B cell (primary cell): ENCODE measurements at regions not wholly inside any gene's neighbourhood (a gene's known extent, or its start where the extent isn't known, plus 50 kb on each side); places are given as distances from the start of the nearest gene placed in this dataset.

ENCODE experiments used
- ATAC-seq: fragments of 200-7000 bp; cut with Tn5 transposase; one replicate; pipeline ENCODE4 v1.10.0; 2021; ENCODE audit warnings: low read depth, mild to moderate bottlenecking, moderate number of reproducible peaks, moderate library complexity
- CTCF ChIA-PET: fragments of 350-600 bp; sonication (Branson Sonifier 250); formaldehyde crosslinking; loops from one replicate; lab custom pipeline; 2021; ENCODE audit warnings: antibody characterized with exemption, inconsistent platforms; lab: Charles Lee
- POLR2A ChIA-PET: fragments of 350-600 bp; sonication (Branson Sonifier 250); formaldehyde crosslinking; loops from one replicate; lab custom pipeline; 2021; ENCODE audit warnings: antibody characterized with exemption; lab: Charles Lee
- DNase-seq: peaks from one replicate; pipeline ENCODE4 v3.0.0; 2013
- H2AFZ ChIP-seq: 2 replicates; pipeline ENCODE4 v1.6.1; 2012; ENCODE audit warnings: mild to moderate bottlenecking, low read depth, low read length; ENCODE audit not compliant: insufficient read depth, poor library complexity, severe bottlenecking
- H3K27ac ChIP-seq, 2 donors: 1 replicate in 1 of 2; 2 replicates in 1 of 2; pipeline ENCODE4 v1.5.1; 2012 to 2013; ENCODE audit warnings: low read length in 2 of 2, mild to moderate bottlenecking in 2 of 2, moderate library complexity in 1 of 2
- H3K27me3 ChIP-seq, 4 experiments: fragments of 200-600 bp in 1 of 4; sonication (generic) in 1 of 4; replicated peaks in 1 of 4; 1 replicate in 2 of 4; 2 replicates in 2 of 4; pipeline versions ENCODE4 v1.6.1 to v1.7.0; 2013 to 2016; ENCODE audit warnings: low read length in 3 of 4, mild to moderate bottlenecking in 2 of 4, mixed read lengths in 1 of 4, moderate library complexity in 1 of 4; ENCODE audit not compliant: insufficient read depth in 4 of 4, control insufficient read depth in 3 of 4; ENCODE audit errors: control extremely low read depth in 1 of 4
- H3K36me3 ChIP-seq, 2 experiments: replicated peaks in 1 of 2; 1 replicate in 1 of 2; 2 replicates in 1 of 2; pipeline versions ENCODE4 v1.6.1 to v1.7.1; 2013; ENCODE audit warnings: low read length in 1 of 2; ENCODE audit not compliant: insufficient read depth in 2 of 2, control insufficient read depth in 1 of 2; ENCODE audit errors: control extremely low read depth in 1 of 2, extremely low read depth in 1 of 2
- H3K4me1 ChIP-seq, 2 donors: fragments of 200-600 bp in 1 of 2; sonication (generic) in 1 of 2; 1 replicate in 1 of 2; 2 replicates in 1 of 2; pipeline versions ENCODE4 v1.5.1 to v1.6.1; 2013 to 2017; ENCODE audit warnings: low read length in 2 of 2; ENCODE audit not compliant: control insufficient read depth in 2 of 2, insufficient read depth in 2 of 2
- H3K4me2 ChIP-seq: replicated peaks from 2 replicates; pipeline ENCODE3; 2012; ENCODE audit warnings: mild to moderate bottlenecking, low read depth, low read length; ENCODE audit not compliant: poor library complexity, severe bottlenecking
- H3K4me3 ChIP-seq, 5 experiments: fragments of 200-600 bp in 1 of 5; sonication (generic) in 1 of 5; 1 replicate in 3 of 5; 2 replicates in 2 of 5; pipeline versions ENCODE4 v1.5.1 to v1.7.0; 2011 to 2016; ENCODE audit warnings: low read length in 4 of 5, mild to moderate bottlenecking in 4 of 5, low read depth in 2 of 5, control low read depth in 1 of 5, moderate library complexity in 1 of 5; ENCODE audit not compliant: insufficient read depth in 1 of 5; ENCODE audit errors: control extremely low read depth in 1 of 5, extremely low read depth in 1 of 5
- H3K79me2 ChIP-seq: fragments of 200-600 bp; sonication (generic); one replicate; pipeline ENCODE4 v1.6.0; 2016; ENCODE audit warnings: low read length; ENCODE audit not compliant: control insufficient read depth, insufficient read depth
- H3K9ac ChIP-seq: fragments of 200-600 bp; sonication (generic); 2 replicates; pipeline ENCODE4 v1.6.1; 2017; ENCODE audit warnings: mild to moderate bottlenecking, low read length, moderate library complexity
- H3K9me3 ChIP-seq, 3 donors: one replicate each; pipeline versions ENCODE4 v1.6.1 to v1.7.1; 2013; ENCODE audit warnings: low read length in 2 of 3; ENCODE audit not compliant: control insufficient read depth in 2 of 3, insufficient read depth in 1 of 3; ENCODE audit errors: control extremely low read depth in 1 of 3
- H4K20me1 ChIP-seq: 2 replicates; pipeline ENCODE4 v1.6.0; 2012; ENCODE audit warnings: mild to moderate bottlenecking, low read length; ENCODE audit not compliant: insufficient read depth, control insufficient read depth, poor library complexity, severe bottlenecking
- H3K27ac Mint-ChIP-seq: one replicate; pipeline ENCODE4 v1.8.0; 2021; ENCODE audit warnings: mixed read lengths
- H3K27me3 Mint-ChIP-seq: one replicate; pipeline ENCODE4 v1.8.0; 2021; ENCODE audit warnings: mixed read lengths
- H3K4me1 Mint-ChIP-seq: one replicate; pipeline ENCODE4 v1.8.0; 2021; ENCODE audit warnings: mixed read lengths
- H3K4me3 Mint-ChIP-seq: one replicate; pipeline ENCODE4 v1.8.0; 2021; ENCODE audit warnings: mixed read lengths
- H3K9me3 Mint-ChIP-seq: one replicate; pipeline ENCODE4 v1.8.0; 2022; ENCODE audit warnings: mixed read lengths; ENCODE audit not compliant: insufficient read depth
- EZH2 ChIP-seq: IDR thresholded peaks from 2 replicates; pipeline ENCODE4 v1.6.1; 2012; ENCODE audit warnings: borderline replicate concordance, low read depth, mild to moderate bottlenecking, moderate library complexity, low read length; ENCODE audit not compliant: insufficient read depth, poor library complexity, severe bottlenecking
- WGBS: methylation state at CpG from one replicate; pipeline ENCODE4 v1.1.5; 2013; ENCODE audit warnings: missing lambda C conversion rate; ENCODE audit not compliant: insufficient coverage; 5-methylcytosine and 5-hydroxymethylcytosine counted together
- intact Hi-C: fragments of 100-400 bp; cut with micrococcal nuclease; formaldehyde crosslinking; loops from one replicate; pipeline ENCODE4 v1.10.0; 2022
- TF ChIP-seq, protein P1 (sequence below): fragments of 200-600 bp; IDR thresholded peaks from one replicate; pipeline ENCODE4 v1.8.0; 2022; ENCODE audit warnings: antibody characterized with exemption, mild to moderate bottlenecking

DNA sequence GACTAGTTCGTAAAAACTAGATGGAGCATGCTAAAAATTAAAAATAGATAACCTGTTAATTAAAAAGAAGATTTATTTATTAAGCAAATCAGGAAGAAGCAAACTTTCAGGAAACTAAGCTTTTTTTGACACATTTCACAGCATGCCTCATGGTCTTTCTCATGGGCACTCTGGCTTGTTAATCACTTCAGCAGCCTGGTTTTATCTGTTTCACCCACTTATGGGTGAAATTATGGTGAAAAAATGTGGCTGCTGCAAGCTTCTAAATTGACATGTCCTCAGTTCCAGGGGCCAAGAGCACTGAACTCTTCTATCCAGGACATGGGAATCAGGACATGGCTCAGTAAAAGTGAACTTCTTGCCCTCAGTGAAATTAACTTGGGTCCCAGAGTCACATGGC lies 468.6 kb upstream of the SYT1 start:
- intact Hi-C loops = no loop called here
- POLR2A ChIA-PET = no interaction called here
- no peaks in the 10 kb centered on the region for H4K20me1 ChIP-seq
- no peak for DNase-seq
- Mint-ChIP-seq H3K27me3 (no peaks in the 10 kb centered on the region), H3K4me3 (no peak overlapping the region), H3K9me3 (no peaks in the 10 kb centered on the region), H3K27ac (no peak overlapping the region), H3K4me1 (no peaks in the 10 kb centered on the region)
- WGBS = no CpG with 5 or more reads among the region's 1 CpG
- ATAC-seq = no peak
- no peak overlapping the region for H2AFZ ChIP-seq
- CTCF ChIA-PET = no interaction called here
- H3K27ac ChIP-seq = no peak overlapping the region
- no peaks in the 10 kb centered on the region for H3K9me3 ChIP-seq
- H3K4me2 ChIP-seq = no peak overlapping the region
- no peaks in the 10 kb centered on the region for H3K36me3 ChIP-seq
- no peak overlapping the region for H3K9ac ChIP-seq
- H3K4me1 ChIP-seq = no peaks in the 10 kb centered on the region
- no peak overlapping the region for H3K4me3 ChIP-seq
- H3K79me2 ChIP-seq = no peaks in the 10 kb centered on the region
- H3K27me3 ChIP-seq = no peaks in the 10 kb centered on the region
- no peak for TF ChIP-seq EZH2
- TF ChIP-seq, protein P1, sequence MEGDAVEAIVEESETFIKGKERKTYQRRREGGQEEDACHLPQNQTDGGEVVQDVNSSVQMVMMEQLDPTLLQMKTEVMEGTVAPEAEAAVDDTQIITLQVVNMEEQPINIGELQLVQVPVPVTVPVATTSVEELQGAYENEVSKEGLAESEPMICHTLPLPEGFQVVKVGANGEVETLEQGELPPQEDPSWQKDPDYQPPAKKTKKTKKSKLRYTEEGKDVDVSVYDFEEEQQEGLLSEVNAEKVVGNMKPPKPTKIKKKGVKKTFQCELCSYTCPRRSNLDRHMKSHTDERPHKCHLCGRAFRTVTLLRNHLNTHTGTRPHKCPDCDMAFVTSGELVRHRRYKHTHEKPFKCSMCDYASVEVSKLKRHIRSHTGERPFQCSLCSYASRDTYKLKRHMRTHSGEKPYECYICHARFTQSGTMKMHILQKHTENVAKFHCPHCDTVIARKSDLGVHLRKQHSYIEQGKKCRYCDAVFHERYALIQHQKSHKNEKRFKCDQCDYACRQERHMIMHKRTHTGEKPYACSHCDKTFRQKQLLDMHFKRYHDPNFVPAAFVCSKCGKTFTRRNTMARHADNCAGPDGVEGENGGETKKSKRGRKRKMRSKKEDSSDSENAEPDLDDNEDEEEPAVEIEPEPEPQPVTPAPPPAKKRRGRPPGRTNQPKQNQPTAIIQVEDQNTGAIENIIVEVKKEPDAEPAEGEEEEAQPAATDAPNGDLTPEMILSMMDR = no peak

DNA sequence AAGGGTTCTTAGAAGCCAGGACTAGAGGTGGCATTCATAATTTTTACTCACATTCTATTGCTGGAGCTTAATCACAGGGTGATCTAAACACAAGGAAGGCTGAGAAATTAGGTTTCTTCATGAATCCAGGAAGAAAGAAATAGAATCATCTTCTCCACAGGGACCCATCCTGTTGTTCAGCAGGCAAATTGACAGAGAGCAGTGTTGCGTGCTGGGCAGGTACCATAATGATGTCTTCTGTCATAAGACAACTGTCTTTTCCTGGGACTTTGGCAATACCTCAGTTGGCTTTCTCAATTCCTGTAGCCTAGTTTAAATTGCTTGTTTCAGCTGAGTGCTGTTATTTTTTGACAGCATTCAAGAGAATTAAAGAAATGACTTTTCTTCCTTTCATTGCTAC lies 468.0 kb upstream of the SYT1 start:
- WGBS = 91% methylated on average over 1 of the region's 1 CpG
- no peak overlapping the region for H3K27ac Mint-ChIP-seq
- Histone ChIP-seq H3K27ac (no peak overlapping the region), H4K20me1 (no peaks in the 10 kb centered on the region), H3K79me2 (no peaks in the 10 kb centered on the region), H3K4me2 (no peak overlapping the region), H2AFZ (no peak overlapping the region), H3K36me3 (no peaks in the 10 kb centered on the region), H3K27me3 (no peaks in the 10 kb centered on the region), H3K4me1 (no peaks in the 10 kb centered on the region), H3K9ac (no peak overlapping the region), H3K9me3 (no peaks in the 10 kb centered on the region), H3K4me3 (no peak overlapping the region)
- ATAC-seq = no peak
- H3K4me1 Mint-ChIP-seq = no peaks in the 10 kb centered on the region
- intact Hi-C loops = no loop called here
- no peaks in the 10 kb centered on the region for H3K9me3 Mint-ChIP-seq
- DNase-seq = no peak
- CTCF ChIA-PET = no interaction called here
- H3K4me3 Mint-ChIP-seq = no peak overlapping the region
- TF ChIP-seq, protein P1 = no peak
- H3K27me3 Mint-ChIP-seq = no peaks in the 10 kb centered on the region
- POLR2A ChIA-PET = no interaction called here
